AG04449 (cell line): ENCODE measurements at regions not wholly inside any gene's neighbourhood (a gene's known extent, or its start where the extent isn't known, plus 50 kb on each side); places are given as distances from the start of the nearest gene placed in this dataset.

Experiments
- CTCF ChIA-PET: fragments of 350-600 bp; formaldehyde crosslinking; extraction: SDS; loops from one replicate; lab custom pipeline; 2021; ENCODE audit warnings: antibody characterized with exemption; lab: Yijun Ruan, JAX
- POLR2A ChIA-PET: fragments of 400-600, 350-600 bp; formaldehyde crosslinking; extraction: SDS; loops from one replicate; lab custom pipeline; 2020; ENCODE audit warnings: antibody characterized with exemption, inconsistent platforms; lab: Yijun Ruan, JAX
- DNase-seq: peaks from one replicate; pipeline ENCODE4 v3.0.0-alpha.2; 2010; ENCODE audit warnings: low read depth, low spot score
- H3K4me3 ChIP-seq: 2 replicates; pipeline ENCODE4 v1.5.1; 2011; ENCODE audit warnings: low read depth, mild to moderate bottlenecking, control low read depth, low read length
- TF ChIP-seq, protein P1 (sequence below): IDR thresholded peaks from one replicate; pipeline ENCODE4 v1.5.1; 2011; ENCODE audit warnings: mild to moderate bottlenecking, moderate library complexity, low read length, control low read depth, inconsistent platforms; ENCODE audit not compliant: insufficient read depth; ENCODE audit errors: missing control alignments

DNA sequence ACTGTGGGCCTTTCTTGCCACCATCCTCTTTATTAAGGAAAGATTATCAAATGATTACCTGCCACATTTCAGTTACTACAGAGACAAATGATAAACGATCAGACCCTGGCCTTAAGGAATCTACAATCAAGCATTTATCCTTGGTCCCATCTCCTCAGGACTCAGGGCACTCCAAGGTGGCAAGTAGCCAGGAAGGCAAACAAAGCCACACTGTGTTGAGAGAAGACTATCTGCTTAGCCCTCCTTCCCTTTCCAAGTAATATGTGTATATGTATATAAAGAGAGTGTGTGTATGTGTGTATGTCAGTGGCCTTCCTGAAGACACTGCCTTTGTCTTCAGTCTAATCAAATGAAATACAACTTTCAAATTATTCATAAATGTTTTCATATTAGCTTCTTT is 490.1 kb upstream of the ATP11B start:
- H3K4me3 ChIP-seq, result no peak overlapping the region
- POLR2A ChIA-PET, result no interaction called here
- TF ChIP-seq, protein P1, sequence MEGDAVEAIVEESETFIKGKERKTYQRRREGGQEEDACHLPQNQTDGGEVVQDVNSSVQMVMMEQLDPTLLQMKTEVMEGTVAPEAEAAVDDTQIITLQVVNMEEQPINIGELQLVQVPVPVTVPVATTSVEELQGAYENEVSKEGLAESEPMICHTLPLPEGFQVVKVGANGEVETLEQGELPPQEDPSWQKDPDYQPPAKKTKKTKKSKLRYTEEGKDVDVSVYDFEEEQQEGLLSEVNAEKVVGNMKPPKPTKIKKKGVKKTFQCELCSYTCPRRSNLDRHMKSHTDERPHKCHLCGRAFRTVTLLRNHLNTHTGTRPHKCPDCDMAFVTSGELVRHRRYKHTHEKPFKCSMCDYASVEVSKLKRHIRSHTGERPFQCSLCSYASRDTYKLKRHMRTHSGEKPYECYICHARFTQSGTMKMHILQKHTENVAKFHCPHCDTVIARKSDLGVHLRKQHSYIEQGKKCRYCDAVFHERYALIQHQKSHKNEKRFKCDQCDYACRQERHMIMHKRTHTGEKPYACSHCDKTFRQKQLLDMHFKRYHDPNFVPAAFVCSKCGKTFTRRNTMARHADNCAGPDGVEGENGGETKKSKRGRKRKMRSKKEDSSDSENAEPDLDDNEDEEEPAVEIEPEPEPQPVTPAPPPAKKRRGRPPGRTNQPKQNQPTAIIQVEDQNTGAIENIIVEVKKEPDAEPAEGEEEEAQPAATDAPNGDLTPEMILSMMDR, result no peak
- no peak for DNase-seq
- CTCF ChIA-PET, result no interaction called here

DNA sequence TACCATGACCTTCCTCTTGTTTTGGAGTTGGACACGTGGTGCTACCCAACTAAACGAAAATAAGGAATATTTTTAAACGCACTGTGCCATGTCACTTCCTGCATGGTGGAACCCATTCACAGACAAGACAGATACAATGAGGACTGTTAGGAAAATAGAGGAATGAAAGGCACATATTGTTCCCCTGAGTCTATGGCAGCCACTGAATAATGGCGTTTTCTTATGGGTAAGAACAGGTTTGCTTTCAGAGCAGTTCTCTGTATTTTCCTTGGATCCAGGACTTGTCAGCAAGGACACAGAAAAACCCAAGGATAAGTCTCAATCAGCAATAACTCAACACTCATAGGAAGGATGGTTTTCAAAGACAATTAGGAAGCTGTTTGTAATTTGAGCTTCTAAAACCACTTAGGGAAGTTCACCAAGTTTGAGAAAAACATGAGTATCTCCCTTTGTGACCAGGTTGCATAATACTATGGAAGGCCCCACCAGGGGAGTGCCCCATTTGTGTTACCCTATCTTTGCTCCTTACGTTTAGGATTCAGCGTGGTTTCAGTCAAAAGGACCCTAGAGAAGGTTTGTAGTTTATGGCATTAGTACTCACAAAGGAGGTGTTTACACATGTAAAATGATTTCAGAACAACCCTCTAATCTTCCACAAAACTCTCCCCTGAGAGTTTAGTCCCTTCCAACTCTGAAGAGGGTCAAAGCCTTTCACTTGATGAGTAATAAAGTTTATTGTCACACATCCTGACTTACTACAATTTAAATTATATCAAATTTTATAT is 487.2 kb upstream of the ATP11B start:
- ChIA-PET CTCF (no interaction called here), POLR2A (no interaction called here)
- TF ChIP-seq, protein P1, result no peak
- DNase-seq, result no peak
- no peak overlapping the region for H3K4me3 ChIP-seq

DNA sequence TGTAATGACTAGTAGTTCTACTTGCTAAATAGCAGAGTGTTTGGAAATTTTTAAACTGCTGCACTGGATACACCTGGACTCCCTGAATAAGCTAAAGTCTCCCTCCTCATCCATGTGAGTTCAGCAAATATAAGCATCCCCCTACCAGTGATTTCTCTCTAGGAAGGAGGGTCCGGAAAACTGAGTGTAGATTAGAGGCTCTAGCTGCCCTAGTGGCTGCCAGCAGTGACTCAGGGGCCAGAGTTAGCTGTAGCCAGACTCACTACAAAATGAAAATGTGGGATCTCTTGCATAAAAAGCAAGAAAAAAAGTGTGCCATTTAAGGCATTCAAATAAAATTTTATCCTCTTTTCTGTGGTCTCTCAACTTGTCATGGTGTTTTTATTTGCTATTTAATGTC is 485.0 kb upstream of the ATP11B start:
- POLR2A ChIA-PET, result no interaction called here
- H3K4me3 ChIP-seq, result no peak overlapping the region
- CTCF ChIA-PET, result interaction anchor here (1.4 kb wide), 1 partner anchor 18 kb away, joined by 3 read pairs; no protein-coding TSS in a partner anchor
- TF ChIP-seq, protein P1, result no peak
- no peak for DNase-seq

DNA sequence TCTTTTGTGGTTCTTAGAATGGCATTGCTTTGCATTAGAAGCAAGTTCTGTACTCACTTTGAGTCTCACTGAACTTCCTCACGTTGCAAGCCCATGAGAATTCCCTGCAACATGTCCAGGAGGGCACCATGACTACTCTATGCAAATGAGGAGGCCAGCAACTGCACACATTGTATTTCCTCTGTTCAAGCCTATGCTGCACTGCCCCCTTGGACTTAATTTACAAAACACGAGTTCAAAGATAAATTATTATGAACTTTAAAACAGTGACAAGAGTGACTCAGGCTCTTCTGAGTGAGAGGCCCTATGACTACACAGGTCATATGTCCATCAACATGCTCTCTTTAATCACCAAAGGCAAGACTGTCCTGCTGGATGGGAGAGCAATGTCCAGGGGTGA is 484.2 kb upstream of the ATP11B start:
- no peak overlapping the region for H3K4me3 ChIP-seq
- ChIA-PET CTCF (no interaction called here), POLR2A (no interaction called here)
- TF ChIP-seq, protein P1, result no peak
- no peak for DNase-seq

DNA sequence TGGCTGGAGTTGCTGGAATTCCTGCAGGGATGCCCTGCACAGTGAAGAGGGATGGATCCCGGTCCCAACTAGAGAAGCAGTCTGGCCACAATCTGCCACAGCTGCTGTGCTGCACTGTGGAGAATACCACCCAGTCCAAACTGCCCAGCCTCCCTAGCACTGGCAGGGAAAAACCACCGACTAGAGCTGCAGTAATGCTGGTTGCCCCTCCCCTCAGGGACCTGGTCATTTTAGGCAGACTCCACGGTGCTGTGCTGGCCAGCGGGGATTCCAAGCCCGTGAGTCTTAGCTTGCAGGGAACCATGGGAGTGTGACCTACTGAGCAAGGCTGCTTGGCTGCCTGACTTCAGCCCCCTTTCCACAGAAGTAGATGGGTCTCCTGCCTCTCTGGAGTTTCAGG is 478.0 kb upstream of the ATP11B start:
- no peak for DNase-seq
- ChIA-PET POLR2A (no interaction called here), CTCF (no interaction called here)
- TF ChIP-seq, protein P1, result no peak
- no peak overlapping the region for H3K4me3 ChIP-seq

DNA sequence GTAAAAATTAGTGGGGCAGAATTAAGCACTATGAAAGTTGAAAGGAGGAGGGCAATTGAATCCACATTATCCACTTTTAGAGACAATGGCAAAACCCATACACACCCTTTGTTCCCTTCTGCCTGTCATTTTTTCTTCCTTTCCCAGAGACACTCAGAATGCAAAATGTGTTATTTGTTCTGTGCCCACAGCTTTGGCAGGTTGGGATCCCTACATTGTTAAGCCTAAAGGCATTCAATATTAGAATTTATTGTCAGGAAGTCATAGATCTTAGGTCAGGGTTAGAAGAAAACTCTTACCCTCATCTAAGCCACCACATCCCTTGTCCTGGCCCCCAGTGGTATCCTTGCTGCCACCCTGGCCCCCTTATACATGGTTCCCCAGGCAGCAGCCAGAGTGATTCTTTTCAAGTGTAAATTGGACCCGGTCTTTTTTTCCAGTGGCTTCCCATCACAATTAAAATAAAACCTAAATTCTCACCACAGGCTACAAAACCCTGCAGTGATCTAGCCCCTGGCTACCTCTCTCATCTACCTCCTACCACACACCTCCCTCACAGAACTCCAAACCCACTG is 470.1 kb upstream of the ATP11B start:
- ChIA-PET CTCF (no interaction called here), POLR2A (no interaction called here)
- no peak for DNase-seq
- H3K4me3 ChIP-seq, result no peak overlapping the region
- TF ChIP-seq, protein P1, result no peak
